Endothelial cell of umbilical vein (primary cell): ENCODE measurements at regions not wholly inside any gene's neighbourhood (a gene's known extent, or its start where the extent isn't known, plus 50 kb on each side); places are given as distances from the start of the nearest gene placed in this dataset.
"Not testable (repeated sequence)": the region's sequence is repeated elsewhere in the genome, so short reads cannot be mapped to it uniquely, and the experiment has no call there.

Experiments
- BruUV-seq: library from RNA; stranded (reverse); fragments of 400-500 nt; replicated peaks from 2 replicates; lab custom pipeline; 2021; lab: Mats Ljungman, UMichigan
- CTCF ChIA-PET: fragments of 300-600, 350-600 bp; sonication (Branson Sonifier 250); formaldehyde crosslinking; loops from one replicate; lab custom pipeline; 2021; ENCODE audit warnings: antibody characterized with exemption, inconsistent platforms; lab: Charles Lee
- POLR2A ChIA-PET: fragments of 300-600, 350-600 bp; sonication (Branson Sonifier 250); formaldehyde crosslinking; loops from one replicate; lab custom pipeline; 2021; ENCODE audit warnings: antibody characterized with exemption, inconsistent platforms; lab: Charles Lee
- DNase-seq: peaks from one replicate; pipeline ENCODE4 v3.0.0-alpha.2; 2011; ENCODE audit warnings: low read depth, low spot score
- FAIRE-seq: peaks from 2 replicates; lab custom pipeline; 2011; peaks lifted over from hg19 to GRCh38; lab: Jason Lieb, UNC
- H2AFZ ChIP-seq: 2 replicates; pipeline ENCODE4 v1.6.0; 2012; ENCODE audit warnings: low read depth, low read length, control low read depth, inconsistent platforms
- H3K27ac ChIP-seq: 2 replicates; pipeline ENCODE4 v1.5.1; 2011; ENCODE audit warnings: low read depth, mild to moderate bottlenecking, control low read depth, low read length, moderate library complexity; ENCODE audit not compliant: insufficient read depth
- H3K27me3 ChIP-seq, 2 experiments: 2 replicates each; pipeline versions ENCODE4 v1.6.0 to v1.6.1; 2011; ENCODE audit warnings: low read length in 2 of 2, mixed read lengths in 1 of 2; ENCODE audit not compliant: control insufficient read depth in 2 of 2, insufficient read depth in 2 of 2
- H3K36me3 ChIP-seq, 2 experiments: 2 replicates in 1 of 2; 3 replicates in 1 of 2; pipeline ENCODE4 v1.5.1; 2011; ENCODE audit warnings: low read length in 2 of 2, mild to moderate bottlenecking in 1 of 2, moderate library complexity in 1 of 2; ENCODE audit not compliant: control insufficient read depth in 2 of 2, insufficient read depth in 2 of 2; ENCODE audit errors: extremely low read depth in 1 of 2
- H3K4me1 ChIP-seq: 3 replicates; pipeline ENCODE4 v1.5.1; 2011; ENCODE audit warnings: mild to moderate bottlenecking, low read length; ENCODE audit not compliant: control insufficient read depth, insufficient read depth; ENCODE audit errors: extremely low read depth
- H3K4me2 ChIP-seq: 2 replicates; pipeline ENCODE4 v1.6.1; 2011; ENCODE audit warnings: low read length, control low read depth, mixed read lengths; ENCODE audit not compliant: insufficient read depth
- H3K4me3 ChIP-seq, 3 experiments: fragments of 200-600 bp in 1 of 3; sonication (generic), shearing (Covaris generic) in 1 of 3; replicated peaks in 1 of 3; 2 replicates each; pipeline ENCODE4 v1.5.1; 2011 to 2016; ENCODE audit warnings: control low read depth in 3 of 3, low read length in 3 of 3, mild to moderate bottlenecking in 2 of 3, inconsistent platforms in 1 of 3, low read depth in 1 of 3, moderate library complexity in 1 of 3; ENCODE audit not compliant: insufficient read depth in 1 of 3
- H3K79me2 ChIP-seq: 2 replicates; pipeline ENCODE4 v1.6.0; 2012; ENCODE audit warnings: low read length, inconsistent platforms; ENCODE audit not compliant: control insufficient read depth, insufficient read depth
- H3K9ac ChIP-seq: replicated peaks from 2 replicates; pipeline ENCODE3; 2011; ENCODE audit warnings: low read length, control low read depth; ENCODE audit not compliant: insufficient read depth; ENCODE audit errors: extremely low read depth
- H3K9me1 ChIP-seq: replicated peaks from 3 replicates; pipeline ENCODE4 v1.6.0; 2011; ENCODE audit warnings: mild to moderate bottlenecking, low read length; ENCODE audit not compliant: control insufficient read depth, insufficient read depth; ENCODE audit errors: extremely low read depth
- H3K9me3 ChIP-seq: replicated peaks from 2 replicates; pipeline ENCODE4 v1.5.1; 2012; ENCODE audit warnings: low read length, inconsistent platforms; ENCODE audit not compliant: control insufficient read depth, insufficient read depth
- H4K20me1 ChIP-seq: replicated peaks from 2 replicates; pipeline ENCODE3; 2011; ENCODE audit warnings: mild to moderate bottlenecking, low read length; ENCODE audit not compliant: control insufficient read depth, insufficient read depth; ENCODE audit errors: extremely low read depth
- CTCF ChIP-seq, 2 donors: IDR thresholded peaks; 1 replicate in 1 of 2; 2 replicates in 1 of 2; pipeline ENCODE4 v1.5.1; 2011; ENCODE audit warnings: low read length in 2 of 2, mild to moderate bottlenecking in 2 of 2, moderate library complexity in 2 of 2, control low read depth in 1 of 2, inconsistent platforms in 1 of 2, low read depth in 1 of 2; ENCODE audit not compliant: insufficient read depth in 1 of 2; ENCODE audit errors: extremely low read depth in 1 of 2
- EZH2 ChIP-seq: IDR thresholded peaks from 2 replicates; pipeline ENCODE4 v1.6.1; 2012; ENCODE audit warnings: borderline replicate concordance, low read depth, mild to moderate bottlenecking, moderate library complexity, low read length, inconsistent platforms; ENCODE audit not compliant: severe bottlenecking
- GATA2 ChIP-seq: IDR thresholded peaks from 2 replicates; pipeline ENCODE4 v1.7.0; 2011; ENCODE audit warnings: low read depth, mild to moderate bottlenecking, moderate library complexity, mixed read lengths, low read length; ENCODE audit not compliant: insufficient read length, insufficient read depth
- JUN ChIP-seq: IDR thresholded peaks from 2 replicates; pipeline ENCODE4 v1.6.1; 2011; ENCODE audit warnings: borderline replicate concordance, low read depth; ENCODE audit not compliant: insufficient read length, insufficient read depth
- POLR2A ChIP-seq: IDR thresholded peaks from 2 replicates; pipeline ENCODE4 v1.6.1; 2012; ENCODE audit warnings: low read depth, mild to moderate bottlenecking, control low read depth, low read length
- POLR2AphosphoS5 ChIP-seq: IDR thresholded peaks from 2 replicates; pipeline ENCODE4 v1.6.1; 2012; ENCODE audit warnings: low read depth, mild to moderate bottlenecking, control low read depth, low read length, moderate library complexity; ENCODE audit not compliant: insufficient read depth
- dilution Hi-C: fragments of 300-500 bp; cut with MboI; formaldehyde crosslinking; loops from one replicate; pipeline ENCODE4 v1.15.0; 2019; ENCODE audit warnings: low sequenced_read_pairs; ENCODE audit not compliant: extremely low pct_ligation_motif_present
- intact Hi-C: fragments of 100-400 bp; cut with micrococcal nuclease; formaldehyde crosslinking; loops from one replicate; pipeline ENCODE4 v1.10.0; 2022

DNA sequence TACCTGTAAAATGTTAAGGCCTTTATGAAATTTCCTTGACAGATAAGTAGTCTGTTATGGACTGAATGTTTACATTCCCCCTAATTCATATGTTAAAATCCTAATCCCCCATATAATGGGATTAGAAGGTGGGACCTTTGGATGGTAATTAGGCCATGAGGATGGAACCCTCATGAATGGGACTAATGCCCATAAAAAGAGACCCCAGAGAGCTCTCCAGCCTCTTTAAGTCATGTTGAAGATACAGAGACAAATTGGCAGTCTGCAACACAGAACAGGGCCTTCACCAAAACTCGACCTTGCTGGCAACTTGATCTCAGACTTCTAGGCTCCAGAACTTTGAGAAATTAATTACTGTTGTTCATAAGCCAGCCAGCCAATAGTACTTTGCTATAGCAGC is 1344.5 kb upstream of the PCDH7 start:
- intact Hi-C loops (no loop called here), dilution Hi-C loops (no loop called here)
- H3K4me2 ChIP-seq: no peak overlapping the region
- no peaks in the 10 kb centered on the region for H3K9me3 ChIP-seq
- H3K36me3 ChIP-seq: no peaks in the 10 kb centered on the region
- CTCF ChIA-PET: no interaction called here
- no peak overlapping the region for H3K4me3 ChIP-seq
- POLR2A ChIA-PET: no interaction called here
- no peak overlapping the region for H3K9ac ChIP-seq
- H3K79me2 ChIP-seq: no peaks in the 10 kb centered on the region
- no peaks in the 10 kb centered on the region for H4K20me1 ChIP-seq
- no peaks in the 10 kb centered on the region for H3K27me3 ChIP-seq
- FAIRE-seq: no peak
- no peaks in the 10 kb centered on the region for H3K9me1 ChIP-seq
- DNase-seq: no peak
- BruUV-seq: no TSS peak
- TF ChIP-seq GATA2 (no peak), EZH2 (no peak), POLR2A (no peak), JUN (no peak), POLR2AphosphoS5 (no peak), CTCF (IDR thresholded peaks at IDR 0.05; ENCODE audit: extremely low read depth in 1 of 2, insufficient read depth in 1 of 2, low read depth in 1 of 2, low read length in 2 of 2) (no peak)
- no peak overlapping the region for H2AFZ ChIP-seq
- no peaks in the 10 kb centered on the region for H3K4me1 ChIP-seq
- H3K27ac ChIP-seq: no peak overlapping the region

DNA sequence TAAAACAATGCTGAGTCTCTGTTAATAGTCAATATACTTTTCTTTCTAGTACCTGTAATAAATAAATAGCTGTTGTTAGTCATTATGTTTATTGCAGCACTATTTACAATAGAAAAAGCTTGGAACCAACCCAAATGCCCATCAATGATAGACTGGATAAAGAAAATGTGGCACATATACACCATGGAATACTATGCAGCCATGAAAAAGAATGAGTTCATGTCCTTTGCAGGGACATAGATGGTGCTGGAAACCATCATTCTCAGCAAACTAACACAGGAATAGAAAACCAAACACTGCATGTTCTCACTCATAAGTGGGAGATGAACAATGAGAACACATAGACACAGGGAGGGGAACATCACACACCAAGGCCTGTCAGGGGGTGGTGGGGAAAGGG is 1341.9 kb upstream of the PCDH7 start:
- H3K79me2 ChIP-seq, H3K36me3 ChIP-seq, H3K9me1 ChIP-seq, H3K4me2 ChIP-seq, intact Hi-C loops, H2AFZ ChIP-seq, H3K9ac ChIP-seq, H3K4me1 ChIP-seq, POLR2A ChIA-PET, H3K27me3 ChIP-seq, H3K9me3 ChIP-seq, BruUV-seq, H3K4me3 ChIP-seq, DNase-seq, FAIRE-seq, H3K27ac ChIP-seq, H4K20me1 ChIP-seq, dilution Hi-C loops: not testable (repeated sequence)
- CTCF ChIA-PET: interaction anchor here (1.4 kb wide), 1 partner anchor 28 kb away, joined by 3 read pairs; no protein-coding TSS in a partner anchor
